ENCODE measurements at regions not wholly inside any gene's neighbourhood (a gene's known extent, or its start where the extent isn't known, plus 50 kb on each side); places are given as distances from the start of the nearest gene placed in this dataset.
A peak's percentile ranks its signal among the peaks of the same experiment; 100 is the strongest.

- H3K4me1 ChIP-seq: peaks cover 41% of the 10 kb centered on the region
- H3K4me2 ChIP-seq: no peak overlapping the region
- FAIRE-seq: no peak
- peak in 1 of 2 experiments; percentile 5 for DNase-seq (ENCODE audit: low read depth in 1 of 2, low spot score in 1 of 2)
- H3K9me3 ChIP-seq: no peaks in the 10 kb centered on the region
- peak overlapping the region; percentile 29 to 75 for H3K27ac ChIP-seq
- TF ChIP-seq HOXA7 (CRISPR knock-in tag; IDR thresholded peaks at IDR 0.05) (no peak), POLR2A (IDR thresholded peaks at IDR 0.05; ENCODE audit: low read length) (no peak), RAD21 (conservative IDR thresholded peaks at IDR 0.05 in 1 of 2, IDR thresholded peaks at IDR 0.05 in 1 of 2) (no peak), PBX3 (IDR thresholded peaks at IDR 0.05) (no peak), TFCP2L1 (CRISPR knock-in tag; IDR thresholded peaks at IDR 0.05) (no peak), RNF2 (IDR thresholded peaks at IDR 0.05; ENCODE audit: borderline replicate concordance, low read depth) (no peak), SMC3 (IDR thresholded peaks at IDR 0.05) (no peak), NR3C1 (IDR thresholded peaks at IDR 0.05) (no peak), MYC (IDR thresholded peaks at IDR 0.05; ENCODE audit: borderline replicate concordance, low read length) (no peak)
- TF ChIP-seq, protein P1, sequence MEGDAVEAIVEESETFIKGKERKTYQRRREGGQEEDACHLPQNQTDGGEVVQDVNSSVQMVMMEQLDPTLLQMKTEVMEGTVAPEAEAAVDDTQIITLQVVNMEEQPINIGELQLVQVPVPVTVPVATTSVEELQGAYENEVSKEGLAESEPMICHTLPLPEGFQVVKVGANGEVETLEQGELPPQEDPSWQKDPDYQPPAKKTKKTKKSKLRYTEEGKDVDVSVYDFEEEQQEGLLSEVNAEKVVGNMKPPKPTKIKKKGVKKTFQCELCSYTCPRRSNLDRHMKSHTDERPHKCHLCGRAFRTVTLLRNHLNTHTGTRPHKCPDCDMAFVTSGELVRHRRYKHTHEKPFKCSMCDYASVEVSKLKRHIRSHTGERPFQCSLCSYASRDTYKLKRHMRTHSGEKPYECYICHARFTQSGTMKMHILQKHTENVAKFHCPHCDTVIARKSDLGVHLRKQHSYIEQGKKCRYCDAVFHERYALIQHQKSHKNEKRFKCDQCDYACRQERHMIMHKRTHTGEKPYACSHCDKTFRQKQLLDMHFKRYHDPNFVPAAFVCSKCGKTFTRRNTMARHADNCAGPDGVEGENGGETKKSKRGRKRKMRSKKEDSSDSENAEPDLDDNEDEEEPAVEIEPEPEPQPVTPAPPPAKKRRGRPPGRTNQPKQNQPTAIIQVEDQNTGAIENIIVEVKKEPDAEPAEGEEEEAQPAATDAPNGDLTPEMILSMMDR (IDR thresholded peaks at IDR 0.05): no peak
- no peak overlapping the region for H3K4me3 ChIP-seq
- ChIA-PET POLR2A (no interaction called here), CTCF (no interaction called here)
- ATAC-seq: no peak
Observed at GRCh38 chr21:38039841-38040240, 123.6 kb upstream of the KCNJ6 start.

GRCh38 chr21:38041493-38041892, 125.2 kb upstream of the KCNJ6 start:
- DNase-seq (ENCODE audit: low read depth in 1 of 2, low spot score in 1 of 2) (no peak), ATAC-seq (no peak), FAIRE-seq (no peak)
- no peak overlapping the region; the same call in 1 of the 3 replicates for H3K4me2 ChIP-seq
- no peak for TF ChIP-seq FOXS1 (CRISPR knock-in tag; IDR thresholded peaks at IDR 0.05)
- TF ChIP-seq CHD4 (IDR thresholded peaks at IDR 0.05; ENCODE audit: borderline replicate concordance): no peak
- no peak for TF ChIP-seq EP300 (IDR thresholded peaks at IDR 0.05)
- TF ChIP-seq, protein P2, sequence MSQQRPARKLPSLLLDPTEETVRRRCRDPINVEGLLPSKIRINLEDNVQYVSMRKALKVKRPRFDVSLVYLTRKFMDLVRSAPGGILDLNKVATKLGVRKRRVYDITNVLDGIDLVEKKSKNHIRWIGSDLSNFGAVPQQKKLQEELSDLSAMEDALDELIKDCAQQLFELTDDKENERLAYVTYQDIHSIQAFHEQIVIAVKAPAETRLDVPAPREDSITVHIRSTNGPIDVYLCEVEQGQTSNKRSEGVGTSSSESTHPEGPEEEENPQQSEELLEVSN (IDR thresholded peaks at IDR 0.05; ENCODE audit: borderline replicate concordance, low read depth): no peak
- TF ChIP-seq JUNB (IDR thresholded peaks at IDR 0.05): no peak
- no peak for TF ChIP-seq HOXB5 (CRISPR knock-in tag; IDR thresholded peaks at IDR 0.05)
- no peak for TF ChIP-seq CBX2 (IDR thresholded peaks at IDR 0.05; ENCODE audit: borderline replicate concordance, low read depth)
- TF ChIP-seq, protein P1 (IDR thresholded peaks at IDR 0.05): no peak
- peaks cover 37% of the 10 kb centered on the region for H3K4me1 ChIP-seq
- 75% methylated on average over 6 of the region's 6 CpGs for WGBS (ENCODE audit: missing lambda C conversion rate)
- ChIA-PET POLR2A (no interaction called here), CTCF (no interaction called here)
- H3K9me3 ChIP-seq: no peaks in the 10 kb centered on the region
- no peak overlapping the region for H3K4me3 ChIP-seq
- peak overlapping the region; percentile 70 to 77 for H3K27ac ChIP-seq

- DNase-seq (ENCODE audit: low read depth in 1 of 2, low spot score in 1 of 2) (peak; percentile 31 to 66), FAIRE-seq (no peak), ATAC-seq (peak; percentile 81 to 94)
- Histone ChIP-seq H3K9me3 (no peaks in the 10 kb centered on the region), H3K4me3 (no peak overlapping the region), H3K4me1 (peaks cover 30% of the 10 kb centered on the region), H3K27ac (peak overlapping the region; percentile 70 to 77), H3K4me2 (peak overlapping the region; percentile 43)
- 9% methylated on average over 2 of the region's 2 CpGs for WGBS (ENCODE audit: missing lambda C conversion rate)
- ChIA-PET POLR2A (no interaction called here), CTCF (interaction anchor here (1.4 kb wide), 1 partner anchor 16 kb away, joined by 3 read pairs; no protein-coding TSS in a partner anchor)
- TF ChIP-seq HDAC2 (IDR thresholded peaks at IDR 0.05) (no peak), FOSL2 (IDR thresholded peaks at IDR 0.05) (no peak), FOSL2 (CRISPR knock-in tag; IDR thresholded peaks at IDR 0.05) (peak; percentile 74), GATA3 (IDR thresholded peaks at IDR 0.05; ENCODE audit: borderline replicate concordance) (peak; percentile 34; the same call in 1 of the 2 replicates), RARB (CRISPR knock-in tag; IDR thresholded peaks at IDR 0.05) (no peak), SMC3 (IDR thresholded peaks at IDR 0.05) (peak; percentile 21; the same call in 1 of the 3 replicates), EP300 (IDR thresholded peaks at IDR 0.05) (peak; percentile 45 to 52; a peak in 2 of 5 replicates), ZNF302 (CRISPR knock-in tag; IDR thresholded peaks at IDR 0.05) (no peak), JUN (IDR thresholded peaks at IDR 0.05) (peak in 1 of 2 experiments; percentile 31; a peak in 1 of 5 replicates), RNF2 (IDR thresholded peaks at IDR 0.05; ENCODE audit: borderline replicate concordance, low read depth) (no peak), JUNB (IDR thresholded peaks at IDR 0.05) (peak; percentile 72)
- TF ChIP-seq, protein P3, sequence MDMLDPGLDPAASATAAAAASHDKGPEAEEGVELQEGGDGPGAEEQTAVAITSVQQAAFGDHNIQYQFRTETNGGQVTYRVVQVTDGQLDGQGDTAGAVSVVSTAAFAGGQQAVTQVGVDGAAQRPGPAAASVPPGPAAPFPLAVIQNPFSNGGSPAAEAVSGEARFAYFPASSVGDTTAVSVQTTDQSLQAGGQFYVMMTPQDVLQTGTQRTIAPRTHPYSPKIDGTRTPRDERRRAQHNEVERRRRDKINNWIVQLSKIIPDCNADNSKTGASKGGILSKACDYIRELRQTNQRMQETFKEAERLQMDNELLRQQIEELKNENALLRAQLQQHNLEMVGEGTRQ (IDR thresholded peaks at IDR 0.05): no peak
- TF ChIP-seq, protein P1 (IDR thresholded peaks at IDR 0.05): no peak
Observed at GRCh38 chr21:38042246-38042645, 126.0 kb upstream of the KCNJ6 start.

All from A549 (cell line).